Spleen (tissue), 11 donors: ENCODE measurements at regions not wholly inside any gene's neighbourhood (a gene's known extent, or its start where the extent isn't known, plus 50 kb on each side); places are given as distances from the start of the nearest gene placed in this dataset.

Source experiments
- DNase-seq: peaks from one replicate; pipeline ENCODE4 v3.0.0-alpha.2; 2020
- H3K27ac ChIP-seq, 8 donors: fragments of 200-600 bp; sonication (generic) in 7 of 8; 1 replicate in 4 of 8; 2 replicates in 4 of 8; pipeline versions ENCODE4 v1.5.0 to v1.8.0; 2016 to 2021; ENCODE audit warnings: inconsistent platforms in 4 of 8, mild to moderate bottlenecking in 4 of 8, moderate library complexity in 1 of 8
- H3K27me3 ChIP-seq, 7 donors: fragments of 200-600 bp; sonication (generic) in 6 of 7; replicated peaks in 1 of 7; 1 replicate in 4 of 7; 2 replicates in 3 of 7; pipeline versions ENCODE4 v1.5.0 to v1.8.0; 2016 to 2021; ENCODE audit warnings: inconsistent platforms in 3 of 7, mild to moderate bottlenecking in 1 of 7
- H3K36me3 ChIP-seq, 6 donors: fragments of 200-600 bp; sonication (generic) in 5 of 6; 1 replicate in 4 of 6; 2 replicates in 2 of 6; pipeline versions ENCODE4 v1.5.0 to v1.8.0; 2016 to 2021; ENCODE audit warnings: inconsistent platforms in 2 of 6
- H3K4me1 ChIP-seq, 6 donors: fragments of 200-600 bp; sonication (generic) in 5 of 6; 1 replicate in 3 of 6; 2 replicates in 3 of 6; pipeline versions ENCODE4 v1.5.0 to v1.8.0; 2016 to 2021; ENCODE audit warnings: inconsistent platforms in 3 of 6
- H3K4me3 ChIP-seq, 8 donors: fragments of 200-600 bp; sonication (generic) in 7 of 8; 1 replicate in 4 of 8; 2 replicates in 4 of 8; pipeline versions ENCODE4 v1.5.0 to v1.8.0; 2016 to 2021; ENCODE audit warnings: inconsistent platforms in 4 of 8, mild to moderate bottlenecking in 4 of 8, moderate library complexity in 2 of 8
- H3K9me3 ChIP-seq, 8 donors: fragments of 200-600 bp; sonication (generic) in 7 of 8; 1 replicate in 4 of 8; 2 replicates in 4 of 8; pipeline versions ENCODE4 v1.5.0 to v1.8.0; 2016 to 2021; ENCODE audit warnings: inconsistent platforms in 4 of 8
- CTCF ChIP-seq, 11 experiments: fragments of 200-600 bp in 7 of 11; fragments of 450-650 bp in 4 of 11; sonication (generic) in 4 of 11; IDR thresholded peaks in 8 of 11; conservative IDR thresholded peaks in 3 of 11; 1 replicate in 7 of 11; 2 replicates in 4 of 11; pipeline versions ENCODE4 v1.4.0 to v1.8.0; 2016 to 2021; ENCODE audit warnings: antibody characterized with exemption in 11 of 11, inconsistent platforms in 4 of 11, mild to moderate bottlenecking in 1 of 11
- POLR2A ChIP-seq, 3 donors: fragments of 450-650 bp; IDR thresholded peaks; one replicate each; pipeline ENCODE4 v1.5.1; 2017; ENCODE audit warnings: antibody characterized with exemption in 3 of 3, mild to moderate bottlenecking in 1 of 3
- POLR2AphosphoS5 ChIP-seq, 3 donors: sonication (generic); formaldehyde crosslinking; IDR thresholded peaks; one replicate each; pipeline ENCODE4 v1.5.1; 2017; ENCODE audit warnings: antibody characterized with exemption in 3 of 3
- whole genome bisulfite sequencing, 5 donors: extraction: QIAGEN DNeasy Blood & Tissue Kit in 3 of 5; methylation state at CpG; one replicate each; pipeline versions ENCODE4 v1.1.5 to v1.1.7; 2013 to 2018; 5-methylcytosine and 5-hydroxymethylcytosine counted together
- intact Hi-C: fragments of 100-400 bp; cut with DNase I; formaldehyde crosslinking; loops from one replicate; pipeline ENCODE4 v1.15.0; 2023; ENCODE audit warnings: low total_unique reads
- donor health status: healthy with polysubstance abuse.
- donor health status: DM: no; HTN: no; CAD: no; lungs with moderate emphysema.
- donor health status: DM: no; HTN: no; CAD: no.
- donor health status: Bipolar disorder and iron deficiency.
- donor health status: healthy.
- donor health status: DM: no; HTN: no; CAD: no.
- donor health status: DM: yes; HTN: yes; CAD: no.

GRCh38 chr9:13962006-13962405, 351.9 kb downstream of the NFIB start:
- Histone ChIP-seq H3K4me1 (no peaks in the 10 kb centered on the region), H3K9me3 (no peaks in the 10 kb centered on the region), H3K4me3 (no peak overlapping the region), H3K27ac (no peak overlapping the region), H3K27me3 (no peaks in the 10 kb centered on the region), H3K36me3 (no peaks in the 10 kb centered on the region)
- WGBS, 5 donors = 89 to 98% (median 94%) methylated on average over 6 of the region's 6 CpGs
- no peak for DNase-seq
- TF ChIP-seq POLR2AphosphoS5 (IDR thresholded peaks at IDR 0.05) (no peak), POLR2A (IDR thresholded peaks at IDR 0.05) (no peak), CTCF (IDR thresholded peaks at IDR 0.05 in 8 of 11, conservative IDR thresholded peaks at IDR 0.05 in 3 of 11) (no peak)
- intact Hi-C loops = no loop called here

GRCh38 chr9:13960011-13960765, 353.8 kb downstream of the NFIB start:
- WGBS, 5 donors = 70 to 88% (median 79%) methylated on average over 11 of the region's 11 CpGs
- TF ChIP-seq POLR2AphosphoS5 (IDR thresholded peaks at IDR 0.05) = no peak
- no peak for TF ChIP-seq POLR2A (IDR thresholded peaks at IDR 0.05)
- no peak for TF ChIP-seq CTCF (IDR thresholded peaks at IDR 0.05 in 8 of 11, conservative IDR thresholded peaks at IDR 0.05 in 3 of 11)
- H3K4me1 ChIP-seq = no peaks in the 10 kb centered on the region
- H3K36me3 ChIP-seq = no peaks in the 10 kb centered on the region
- H3K4me3 ChIP-seq = no peak overlapping the region
- no peaks in the 10 kb centered on the region for H3K27me3 ChIP-seq
- no peaks in the 10 kb centered on the region for H3K9me3 ChIP-seq
- H3K27ac ChIP-seq = no peak overlapping the region
- intact Hi-C loops = no loop called here
- no peak for DNase-seq

- no peaks in the 10 kb centered on the region for H3K36me3 ChIP-seq
- DNase-seq = no peak
- intact Hi-C loops = no loop called here
These were observed 355.3 kb downstream of the NFIB start for GRCh38 chr9:13958672-13959071.

More at GRCh38 chr9:13958672-13959071, 355.3 kb downstream of the NFIB start:
- no peaks in the 10 kb centered on the region for H3K4me1 ChIP-seq
- no peak overlapping the region for H3K4me3 ChIP-seq
- no peak overlapping the region for H3K27ac ChIP-seq
- H3K9me3 ChIP-seq = no peaks in the 10 kb centered on the region
- H3K27me3 ChIP-seq = no peaks in the 10 kb centered on the region
- TF ChIP-seq POLR2AphosphoS5 (IDR thresholded peaks at IDR 0.05) = no peak
- TF ChIP-seq POLR2A (IDR thresholded peaks at IDR 0.05) = no peak
- TF ChIP-seq CTCF (IDR thresholded peaks at IDR 0.05 in 8 of 11, conservative IDR thresholded peaks at IDR 0.05 in 3 of 11) = no peak
- 82 to 96% (median 92%) methylated on average over 1 of the region's 1 CpG for WGBS, 5 donors
